Thoracic aorta (tissue), 2 donors: ENCODE measurements at regions not wholly inside any gene's neighbourhood (a gene's known extent, or its start where the extent isn't known, plus 50 kb on each side); places are given as distances from the start of the nearest gene placed in this dataset.

Experiments
- ATAC-seq: fragments of 150-250 bp; one replicate; pipeline ENCODE4 v1.8.0; 2017; ENCODE audit warnings: low read depth; ENCODE audit not compliant: insufficient number of reproducible peaks, low FRiP score
- DNase-seq: peaks from one replicate; pipeline ENCODE4 v3.0.0-alpha.2; 2020; ENCODE audit warnings: low spot score
- H3K27ac ChIP-seq, 2 donors: fragments of 200-600 bp; sonication (generic); 1 replicate in 1 of 2; 2 replicates in 1 of 2; pipeline ENCODE4 v1.5.1; 2016; ENCODE audit warnings: mild to moderate bottlenecking in 2 of 2, moderate library complexity in 2 of 2
- H3K27me3 ChIP-seq: fragments of 200-600 bp; sonication (generic); replicated peaks from 2 replicates; pipeline ENCODE4 v1.6.0; 2016; ENCODE audit warnings: mild to moderate bottlenecking; ENCODE audit not compliant: insufficient read depth
- H3K36me3 ChIP-seq: fragments of 200-600 bp; sonication (generic); one replicate; pipeline ENCODE4 v1.5.1; 2016
- H3K4me1 ChIP-seq, 2 donors: fragments of 200-600 bp; sonication (generic); 1 replicate in 1 of 2; 2 replicates in 1 of 2; pipeline versions ENCODE4 v1.5.1 to v1.6.0; 2016; ENCODE audit warnings: low read depth in 2 of 2, mild to moderate bottlenecking in 1 of 2; ENCODE audit not compliant: control insufficient read depth in 1 of 2
- H3K4me3 ChIP-seq: fragments of 200-600 bp; sonication (generic); 2 replicates; pipeline ENCODE4 v1.5.1; 2016; ENCODE audit warnings: mild to moderate bottlenecking
- H3K9me3 ChIP-seq: fragments of 200-600 bp; sonication (generic); 2 replicates; pipeline ENCODE4 v1.5.1; 2016
- TF ChIP-seq, protein P1 (sequence below): fragments of 200-600 bp; sonication (generic); IDR thresholded peaks from one replicate; pipeline ENCODE4 v1.5.1; 2019; ENCODE audit warnings: antibody characterized with exemption

DNA sequence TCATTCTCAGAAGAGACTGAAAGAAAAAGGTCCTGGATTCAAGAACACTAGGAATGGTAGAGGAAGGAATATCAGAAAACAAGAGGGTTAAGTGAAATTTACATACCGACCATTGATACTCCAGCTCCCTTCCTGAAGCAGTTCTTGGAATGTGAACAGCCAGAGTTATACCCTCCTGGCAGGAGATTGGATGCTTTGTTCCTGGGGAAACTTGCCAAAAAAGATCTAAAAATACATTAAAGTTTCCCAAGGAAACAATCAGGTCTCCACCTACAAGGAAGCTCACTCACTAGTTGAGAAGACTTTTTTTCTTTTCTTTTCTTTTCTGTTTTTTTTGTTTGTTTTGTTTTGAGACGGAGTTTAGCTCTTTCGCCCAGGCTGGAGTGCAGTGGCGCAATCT lies 91.1 kb downstream of the HLX start:
- Histone ChIP-seq H3K27ac (no peak overlapping the region), H3K36me3 (no peaks in the 10 kb centered on the region), H3K9me3 (no peaks in the 10 kb centered on the region), H3K27me3 (no peaks in the 10 kb centered on the region), H3K4me3 (no peak overlapping the region), H3K4me1 (peaks cover 0 to 9% of the 10 kb centered on the region in 2 donors)
- TF ChIP-seq, protein P1, sequence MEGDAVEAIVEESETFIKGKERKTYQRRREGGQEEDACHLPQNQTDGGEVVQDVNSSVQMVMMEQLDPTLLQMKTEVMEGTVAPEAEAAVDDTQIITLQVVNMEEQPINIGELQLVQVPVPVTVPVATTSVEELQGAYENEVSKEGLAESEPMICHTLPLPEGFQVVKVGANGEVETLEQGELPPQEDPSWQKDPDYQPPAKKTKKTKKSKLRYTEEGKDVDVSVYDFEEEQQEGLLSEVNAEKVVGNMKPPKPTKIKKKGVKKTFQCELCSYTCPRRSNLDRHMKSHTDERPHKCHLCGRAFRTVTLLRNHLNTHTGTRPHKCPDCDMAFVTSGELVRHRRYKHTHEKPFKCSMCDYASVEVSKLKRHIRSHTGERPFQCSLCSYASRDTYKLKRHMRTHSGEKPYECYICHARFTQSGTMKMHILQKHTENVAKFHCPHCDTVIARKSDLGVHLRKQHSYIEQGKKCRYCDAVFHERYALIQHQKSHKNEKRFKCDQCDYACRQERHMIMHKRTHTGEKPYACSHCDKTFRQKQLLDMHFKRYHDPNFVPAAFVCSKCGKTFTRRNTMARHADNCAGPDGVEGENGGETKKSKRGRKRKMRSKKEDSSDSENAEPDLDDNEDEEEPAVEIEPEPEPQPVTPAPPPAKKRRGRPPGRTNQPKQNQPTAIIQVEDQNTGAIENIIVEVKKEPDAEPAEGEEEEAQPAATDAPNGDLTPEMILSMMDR: no peak
- DNase-seq: no peak
- no peak for ATAC-seq

- Histone ChIP-seq H3K4me1 (peaks cover 0 to 9% of the 10 kb centered on the region in 2 donors), H3K36me3 (no peaks in the 10 kb centered on the region), H3K27me3 (no peaks in the 10 kb centered on the region), H3K27ac (no peak overlapping the region), H3K4me3 (no peak overlapping the region), H3K9me3 (no peaks in the 10 kb centered on the region)
- DNase-seq (no peak), ATAC-seq (no peak)
- TF ChIP-seq, protein P1: no peak
These were observed 92.0 kb downstream of the HLX start for GRCh38 chr1:220971221-220971620.

DNA sequence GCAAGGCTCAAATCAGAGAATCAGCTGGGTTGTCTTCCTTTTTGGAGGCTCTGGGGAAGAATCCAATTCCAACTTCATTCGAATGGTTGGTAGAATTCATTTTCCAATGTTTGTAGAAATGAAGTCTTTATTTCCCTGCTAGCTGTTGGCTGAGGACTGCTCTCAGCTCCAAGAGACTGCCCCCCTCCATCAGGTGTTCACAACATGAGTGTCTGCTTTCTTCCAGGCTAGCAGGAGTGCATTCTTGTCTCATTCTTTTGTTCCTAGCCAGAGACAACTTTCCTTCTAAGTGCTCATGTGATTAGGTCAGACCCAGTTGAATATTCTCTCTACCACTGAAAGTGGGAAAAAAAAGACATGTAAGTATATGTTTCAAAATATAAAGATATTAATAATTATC lies 95.2 kb downstream of the HLX start:
- Histone ChIP-seq H3K36me3 (no peaks in the 10 kb centered on the region), H3K27ac (no peak overlapping the region), H3K27me3 (no peaks in the 10 kb centered on the region), H3K9me3 (no peaks in the 10 kb centered on the region), H3K4me3 (no peak overlapping the region), H3K4me1 (peaks cover 0 to 9% of the 10 kb centered on the region in 2 donors)
- TF ChIP-seq, protein P1: no peak
- no peak for ATAC-seq
- DNase-seq: no peak

DNA sequence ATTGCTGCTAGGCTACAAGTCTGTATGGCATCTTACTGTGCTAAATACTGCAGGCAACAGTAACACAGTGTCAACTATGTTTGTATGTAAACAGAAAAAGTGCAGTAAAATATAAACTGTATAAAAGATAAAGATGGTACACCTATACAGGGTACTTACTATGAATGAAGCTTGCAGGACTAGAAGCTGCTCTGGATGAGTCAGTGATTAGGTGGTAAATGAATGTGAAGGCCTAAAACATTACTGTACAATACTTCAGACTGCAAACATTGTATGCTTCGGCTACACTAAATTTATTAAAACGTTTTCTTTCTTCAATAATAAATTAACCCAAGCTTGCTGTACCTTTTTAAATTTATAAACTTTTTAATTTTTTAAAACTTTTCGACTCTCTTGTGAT lies 97.1 kb downstream of the HLX start:
- DNase-seq (no peak), ATAC-seq (no peak)
- TF ChIP-seq, protein P1: no peak
- no peaks in the 10 kb centered on the region for H3K36me3 ChIP-seq
- H3K4me1 ChIP-seq: no peaks in the 10 kb centered on the region
- H3K9me3 ChIP-seq: no peaks in the 10 kb centered on the region
- no peak overlapping the region for H3K4me3 ChIP-seq
- no peaks in the 10 kb centered on the region for H3K27me3 ChIP-seq
- no peak overlapping the region for H3K27ac ChIP-seq

DNA sequence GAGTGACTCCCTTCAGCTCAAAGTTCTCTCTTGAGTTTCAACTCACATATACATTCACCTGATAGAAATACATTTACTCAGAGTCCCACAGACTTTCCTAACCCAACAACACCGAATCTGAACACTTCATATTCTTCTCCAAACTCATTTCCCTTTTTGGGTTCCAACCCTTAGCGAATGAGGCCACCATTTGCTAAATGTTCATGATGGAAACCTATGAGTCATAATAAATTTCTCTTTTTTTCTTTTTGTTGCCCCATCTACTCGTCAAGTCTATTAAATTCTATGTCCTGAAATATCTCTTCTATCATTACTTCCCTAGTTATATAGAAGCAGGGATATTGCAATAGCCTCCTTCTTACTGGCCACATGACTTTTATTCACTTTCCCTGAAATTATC lies 100.1 kb downstream of the HLX start:
- TF ChIP-seq, protein P1: no peak
- no peak for ATAC-seq

More for the DNA sequence above, 100.1 kb downstream of the HLX start:
- Histone ChIP-seq H3K4me3 (no peak overlapping the region), H3K27me3 (no peaks in the 10 kb centered on the region), H3K9me3 (no peaks in the 10 kb centered on the region), H3K4me1 (no peaks in the 10 kb centered on the region), H3K36me3 (no peaks in the 10 kb centered on the region), H3K27ac (no peak overlapping the region)
- no peak for DNase-seq
